DMS153 (cell line): ENCODE measurements at regions not wholly inside any gene's neighbourhood (a gene's known extent, or its start where the extent isn't known, plus 50 kb on each side); places are given as distances from the start of the nearest gene placed in this dataset.

ENCODE experiments used
- DNase-seq: peaks from one replicate; lab custom pipeline; 2025; lab: John Stamatoyannopoulos, UW

- no peak for DNase-seq
Observed at GRCh38 chr18:57087644-57088376, 59.1 kb upstream of the BOD1L2 start.

- DNase-seq = peak; percentile 79
Observed at GRCh38 chr18:57088883-57089282, 58.0 kb upstream of the BOD1L2 start.

GRCh38 chr18:57089702-57090101 lies 57.2 kb upstream of the BOD1L2 start:
- no peak for DNase-seq

- no peak for DNase-seq
Observed at GRCh38 chr18:57091231-57091630, 55.7 kb upstream of the BOD1L2 start.

GRCh38 chr18:57094175-57094574 lies 52.7 kb upstream of the BOD1L2 start:
- DNase-seq = no peak

GRCh38 chr18:57095884-57096283 lies 51.0 kb upstream of the BOD1L2 start:
- no peak for DNase-seq
